SU-DHL-6 (cell line): ENCODE measurements at regions not wholly inside any gene's neighbourhood (a gene's known extent, or its start where the extent isn't known, plus 50 kb on each side); places are given as distances from the start of the nearest gene placed in this dataset.

ENCODE experiments used
- H2AFZ ChIP-seq: fragments of 200-600 bp; sonication (generic); 2 replicates; pipeline ENCODE4 v1.6.1; 2014; ENCODE audit warnings: low read depth, mild to moderate bottlenecking, moderate library complexity, mixed read lengths, antibody characterized with exemption, low read length; ENCODE audit not compliant: severe bottlenecking
- H3F3A ChIP-seq: fragments of 200-600 bp; shearing (Covaris generic); 2 replicates; pipeline ENCODE4 v1.6.0; 2016; ENCODE audit warnings: antibody characterized with exemption, mild to moderate bottlenecking; ENCODE audit not compliant: insufficient read depth
- H3K27ac ChIP-seq: fragments of 200-600 bp; sonication (generic); 2 replicates; pipeline ENCODE4 v1.5.1; 2016; ENCODE audit warnings: low read depth, mild to moderate bottlenecking, low read length, moderate library complexity, mixed read lengths
- H3K27me3 ChIP-seq: fragments of 200-600 bp; sonication (generic), shearing (Covaris generic); 2 replicates; pipeline ENCODE4 v1.6.0; 2014; ENCODE audit warnings: mild to moderate bottlenecking, low read length
- H3K36me3 ChIP-seq: fragments of 200-600 bp; sonication (generic); 2 replicates; pipeline ENCODE4 v1.6.1; 2014; ENCODE audit warnings: mild to moderate bottlenecking, low read length, mixed read lengths
- H3K4me2 ChIP-seq: fragments of 300-600, 200-600 bp; shearing (Covaris generic), sonication (generic); 2 replicates; pipeline ENCODE4 v1.6.0; 2014; ENCODE audit warnings: low read length, low read depth, mild to moderate bottlenecking; ENCODE audit not compliant: poor library complexity, severe bottlenecking
- H3K4me3 ChIP-seq: fragments of 200-600 bp; sonication (generic); 2 replicates; pipeline ENCODE4 v1.5.1; 2014; ENCODE audit warnings: antibody characterized with exemption, low read length, mild to moderate bottlenecking, mixed read lengths; ENCODE audit not compliant: insufficient read depth, poor library complexity, severe bottlenecking
- H3K79me2 ChIP-seq: fragments of 200-600 bp; sonication (generic); 2 replicates; pipeline ENCODE4 v1.6.1; 2014; ENCODE audit warnings: mild to moderate bottlenecking, low read length, moderate library complexity; ENCODE audit not compliant: insufficient read depth
- H3K9ac ChIP-seq: fragments of 200-600 bp; sonication (generic); 2 replicates; pipeline ENCODE4 v1.7.0; 2014; ENCODE audit warnings: mild to moderate bottlenecking, low read length
- H3K9me2 ChIP-seq: fragments of 200-600 bp; sonication (generic); replicated peaks from 2 replicates; pipeline ENCODE4 v1.6.1; 2014; ENCODE audit warnings: low read length; ENCODE audit not compliant: insufficient read depth
- H3K9me3 ChIP-seq: fragments of 200-600 bp; sonication (generic); 2 replicates; pipeline ENCODE4 v1.6.1; 2014; ENCODE audit warnings: low read length, mixed read lengths; ENCODE audit not compliant: insufficient read depth
- H4K20me1 ChIP-seq: fragments of 200-600 bp; sonication (generic); 2 replicates; pipeline ENCODE4 v1.6.1; 2014; ENCODE audit warnings: low read depth, mild to moderate bottlenecking, antibody characterized with exemption, low read length, moderate library complexity, mixed read lengths
- EZH2phosphoT487 ChIP-seq: fragments of 200-600 bp; sonication (generic), shearing (Covaris generic); conservative IDR thresholded peaks from 2 replicates; pipeline ENCODE4 v1.6.1; 2018; ENCODE audit warnings: mild to moderate bottlenecking, antibody characterized with exemption, low read length, moderate library complexity, mixed read lengths
- TF ChIP-seq, protein P1 (sequence below): fragments of 200-600 bp; sonication (generic); IDR thresholded peaks from one replicate; pipeline ENCODE4 v1.5.1; 2017; ENCODE audit warnings: antibody characterized with exemption, mild to moderate bottlenecking, low read length, moderate library complexity; ENCODE audit not compliant: insufficient read depth, poor library complexity, severe bottlenecking

DNA sequence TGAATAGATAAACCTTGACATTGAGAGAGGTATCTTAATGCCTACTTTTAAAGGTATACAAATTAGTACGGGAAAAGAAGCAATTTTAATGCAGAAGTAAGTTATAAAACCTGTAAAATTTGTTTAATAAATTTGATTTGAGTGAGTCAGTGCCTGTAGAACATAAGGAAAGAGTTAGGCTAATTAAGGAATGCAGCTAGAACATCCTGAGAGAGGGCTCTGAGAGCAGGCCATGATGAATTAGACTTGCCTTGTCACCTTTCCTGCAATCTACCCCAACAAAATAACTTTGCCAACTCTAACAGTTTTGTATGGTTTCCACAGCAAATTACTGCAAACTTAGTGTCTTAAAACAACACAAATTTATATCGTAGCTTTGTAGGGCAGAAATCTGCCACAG lies 700.8 kb downstream of the RFPL4B start:
- Histone ChIP-seq H3K36me3 (no peaks in the 10 kb centered on the region), H2AFZ (no peak overlapping the region), H3F3A (no peaks in the 10 kb centered on the region), H3K9me2 (no peaks in the 10 kb centered on the region), H4K20me1 (no peaks in the 10 kb centered on the region), H3K27ac (no peak overlapping the region), H3K4me2 (no peak overlapping the region), H3K9ac (no peak overlapping the region), H3K4me3 (no peak overlapping the region), H3K9me3 (no peaks in the 10 kb centered on the region), H3K79me2 (no peaks in the 10 kb centered on the region), H3K27me3 (no peaks in the 10 kb centered on the region)
- TF ChIP-seq, protein P1, sequence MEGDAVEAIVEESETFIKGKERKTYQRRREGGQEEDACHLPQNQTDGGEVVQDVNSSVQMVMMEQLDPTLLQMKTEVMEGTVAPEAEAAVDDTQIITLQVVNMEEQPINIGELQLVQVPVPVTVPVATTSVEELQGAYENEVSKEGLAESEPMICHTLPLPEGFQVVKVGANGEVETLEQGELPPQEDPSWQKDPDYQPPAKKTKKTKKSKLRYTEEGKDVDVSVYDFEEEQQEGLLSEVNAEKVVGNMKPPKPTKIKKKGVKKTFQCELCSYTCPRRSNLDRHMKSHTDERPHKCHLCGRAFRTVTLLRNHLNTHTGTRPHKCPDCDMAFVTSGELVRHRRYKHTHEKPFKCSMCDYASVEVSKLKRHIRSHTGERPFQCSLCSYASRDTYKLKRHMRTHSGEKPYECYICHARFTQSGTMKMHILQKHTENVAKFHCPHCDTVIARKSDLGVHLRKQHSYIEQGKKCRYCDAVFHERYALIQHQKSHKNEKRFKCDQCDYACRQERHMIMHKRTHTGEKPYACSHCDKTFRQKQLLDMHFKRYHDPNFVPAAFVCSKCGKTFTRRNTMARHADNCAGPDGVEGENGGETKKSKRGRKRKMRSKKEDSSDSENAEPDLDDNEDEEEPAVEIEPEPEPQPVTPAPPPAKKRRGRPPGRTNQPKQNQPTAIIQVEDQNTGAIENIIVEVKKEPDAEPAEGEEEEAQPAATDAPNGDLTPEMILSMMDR, result no peak
- no peak for TF ChIP-seq EZH2phosphoT487

DNA sequence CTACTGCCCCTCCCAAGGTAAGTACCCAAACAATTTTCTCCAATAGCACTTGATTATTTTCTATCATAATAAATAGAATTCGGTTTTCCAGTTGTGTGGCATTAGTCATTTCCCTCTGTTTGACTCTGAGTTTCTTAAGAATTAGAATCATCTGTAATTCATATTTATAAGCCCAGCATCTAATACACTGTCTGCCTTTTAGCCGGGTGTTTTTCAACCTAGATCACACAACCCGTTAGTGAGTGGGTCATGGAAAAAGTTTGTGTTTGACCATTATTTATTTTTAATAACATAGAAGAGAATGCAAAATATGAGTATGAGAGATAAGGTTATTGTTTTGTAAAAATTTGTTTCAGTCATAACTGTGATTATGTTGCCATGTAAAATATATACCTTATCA lies 701.6 kb downstream of the RFPL4B start:
- H3K27ac ChIP-seq, result no peak overlapping the region
- no peaks in the 10 kb centered on the region for H3K27me3 ChIP-seq

DNA sequence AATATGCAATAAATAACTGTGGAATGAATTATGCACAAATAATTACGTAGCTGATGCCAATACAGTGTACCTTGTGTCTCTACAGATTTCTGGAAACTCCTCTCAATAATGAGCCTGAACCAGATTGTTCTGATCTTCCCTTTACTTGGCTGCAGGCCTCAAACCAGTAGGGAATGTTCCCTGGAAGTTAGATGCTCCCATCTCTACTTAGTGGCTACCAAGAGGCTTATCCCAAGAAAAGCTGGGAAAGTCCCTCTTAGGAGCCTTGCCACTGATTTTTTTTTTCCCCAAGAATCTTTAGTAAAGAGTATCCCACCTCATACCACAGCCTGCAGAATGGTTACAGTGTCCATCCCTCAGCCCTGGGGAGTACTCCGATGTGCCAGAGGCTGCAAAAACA lies 702.1 kb downstream of the RFPL4B start:
- Histone ChIP-seq H3K4me2 (no peak overlapping the region), H3K4me3 (no peak overlapping the region), H3F3A (no peaks in the 10 kb centered on the region), H3K27ac (no peak overlapping the region), H3K9ac (no peak overlapping the region), H4K20me1 (no peaks in the 10 kb centered on the region), H3K9me3 (no peaks in the 10 kb centered on the region), H3K79me2 (no peaks in the 10 kb centered on the region), H3K27me3 (no peaks in the 10 kb centered on the region), H2AFZ (no peak overlapping the region), H3K9me2 (no peaks in the 10 kb centered on the region), H3K36me3 (no peaks in the 10 kb centered on the region)
- TF ChIP-seq EZH2phosphoT487, result no peak

More for the DNA sequence above, 701.6 kb downstream of the RFPL4B start:
- Histone ChIP-seq H4K20me1 (no peaks in the 10 kb centered on the region), H3K9me3 (no peaks in the 10 kb centered on the region), H3K36me3 (no peaks in the 10 kb centered on the region), H3K9me2 (no peaks in the 10 kb centered on the region), H2AFZ (no peak overlapping the region), H3F3A (no peaks in the 10 kb centered on the region), H3K4me2 (no peak overlapping the region), H3K4me3 (no peak overlapping the region), H3K9ac (no peak overlapping the region), H3K79me2 (no peaks in the 10 kb centered on the region)
- TF ChIP-seq EZH2phosphoT487, result no peak
- TF ChIP-seq, protein P1, result no peak

DNA sequence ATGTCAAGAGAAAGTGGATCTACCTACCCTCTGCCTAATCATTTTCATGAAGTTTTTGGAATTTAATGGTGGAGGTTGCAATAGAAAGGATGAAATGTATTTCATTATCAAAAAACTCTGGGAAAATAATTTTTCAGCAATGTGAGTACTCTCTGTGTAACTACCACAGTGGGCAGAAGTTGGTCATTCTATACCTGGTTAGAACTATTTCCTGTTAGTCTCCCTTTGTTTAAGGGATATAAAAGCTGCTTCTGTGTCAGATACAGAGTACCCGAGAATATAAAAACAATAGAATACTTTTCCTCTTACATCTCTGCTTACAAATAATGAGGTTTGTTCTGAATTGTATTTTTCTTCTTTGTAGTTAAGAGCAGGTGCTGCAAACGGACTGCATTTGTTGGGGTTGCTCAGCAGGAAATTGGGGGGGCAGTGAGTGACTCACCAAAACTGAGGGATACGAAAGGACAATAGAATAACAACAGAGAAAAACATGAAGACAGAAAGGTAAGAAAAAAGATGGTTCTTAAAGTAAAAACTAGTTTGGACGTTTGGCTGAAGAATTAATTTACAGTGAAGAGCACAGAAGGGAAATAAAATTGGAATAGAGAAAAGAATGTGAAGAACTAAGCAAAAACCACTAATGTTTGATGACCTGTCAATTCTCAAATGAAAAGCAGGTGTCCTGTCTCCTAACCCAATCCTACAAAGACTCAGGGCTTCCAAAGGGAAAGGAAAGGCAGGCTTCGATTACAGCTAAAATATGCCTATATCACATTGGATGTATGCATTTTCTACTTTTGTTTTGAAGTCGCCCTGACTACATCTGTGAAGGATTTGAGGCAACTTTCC lies 703.1 kb downstream of the RFPL4B start:
- no peaks in the 10 kb centered on the region for H3K9me2 ChIP-seq

More for the DNA sequence above, 703.1 kb downstream of the RFPL4B start:
- Histone ChIP-seq H3K4me2 (no peak overlapping the region), H3K4me3 (no peak overlapping the region), H3K9me3 (no peaks in the 10 kb centered on the region), H2AFZ (no peak overlapping the region), H3K27me3 (no peaks in the 10 kb centered on the region), H3K27ac (no peak overlapping the region), H3K9ac (no peak overlapping the region), H3K79me2 (no peaks in the 10 kb centered on the region), H3F3A (no peaks in the 10 kb centered on the region), H3K36me3 (no peaks in the 10 kb centered on the region), H4K20me1 (no peaks in the 10 kb centered on the region)
- TF ChIP-seq EZH2phosphoT487, result no peak
- TF ChIP-seq, protein P1, result no peak
